IMR-90 (cell line): ENCODE measurements at regions not wholly inside any gene's neighbourhood (a gene's known extent, or its start where the extent isn't known, plus 50 kb on each side); places are given as distances from the start of the nearest gene placed in this dataset.

Source experiments
- ATAC-seq: fragments of 200-7000 bp; cut with Tn5 transposase; 2 replicates; pipeline ENCODE4 v1.9.1; 2020; ENCODE audit warnings: low read depth, mild to moderate bottlenecking, moderate library complexity
- BruUV-seq: library from RNA; stranded (reverse); fragments of 400-500 nt; replicated peaks from 2 replicates; lab custom pipeline; 2021; lab: Mats Ljungman, UMichigan
- CTCF ChIA-PET: fragments of 300-600 bp; formaldehyde crosslinking; extraction: SDS; loops from one replicate; lab custom pipeline; 2021; ENCODE audit warnings: antibody characterized with exemption; lab: Yijun Ruan, JAX
- POLR2A ChIA-PET: fragments of 300-600 bp; sonication (Branson Sonifier 250); formaldehyde crosslinking; loops from one replicate; lab custom pipeline; 2022; ENCODE audit warnings: antibody characterized with exemption; ENCODE audit not compliant: unreplicated experiment; lab: Charles Lee
- DNase-seq: peaks from one replicate; pipeline ENCODE4 v3.0.0; 2013
- H2AFZ ChIP-seq: replicated peaks from 2 replicates; pipeline ENCODE3; 2013; ENCODE audit warnings: low read length, mild to moderate bottlenecking; ENCODE audit not compliant: poor library complexity
- H2AK5ac ChIP-seq: 2 replicates; pipeline ENCODE4 v1.6.1; 2013; ENCODE audit warnings: low read depth, low read length, inconsistent platforms
- H2AK9ac ChIP-seq: replicated peaks from 2 replicates; pipeline ENCODE3; 2013; ENCODE audit warnings: mild to moderate bottlenecking, low read depth, low read length, moderate library complexity; ENCODE audit not compliant: poor library complexity
- H2BK120ac ChIP-seq: 2 replicates; pipeline ENCODE4 v1.6.1; 2013; ENCODE audit warnings: low read depth, low read length, inconsistent platforms
- H2BK15ac ChIP-seq: 3 replicates; pipeline ENCODE4 v1.6.1; 2013; ENCODE audit warnings: low read depth, low read length, inconsistent platforms
- H2BK20ac ChIP-seq: 2 replicates; pipeline ENCODE4 v1.6.1; 2013; ENCODE audit warnings: low read depth, mild to moderate bottlenecking, inconsistent platforms, low read length, moderate library complexity
- H2BK5ac ChIP-seq: 2 replicates; pipeline ENCODE4 v1.6.1; 2013; ENCODE audit warnings: mild to moderate bottlenecking, low read depth, low read length, inconsistent platforms; ENCODE audit not compliant: poor library complexity, severe bottlenecking
- H3K14ac ChIP-seq: replicated peaks from 2 replicates; pipeline ENCODE4 v1.6.1; 2013; ENCODE audit warnings: low read depth, low read length, inconsistent platforms
- H3K18ac ChIP-seq: 2 replicates; pipeline ENCODE4 v1.6.1; 2013; ENCODE audit warnings: low read depth, low read length, control low read depth
- H3K23ac ChIP-seq: 2 replicates; pipeline ENCODE4 v1.6.1; 2013; ENCODE audit warnings: low read depth, low read length, inconsistent platforms
- H3K27ac ChIP-seq: 2 replicates; pipeline ENCODE4 v1.5.1; 2013; ENCODE audit warnings: mild to moderate bottlenecking, control low read depth, low read length; ENCODE audit not compliant: insufficient read depth
- H3K27me3 ChIP-seq: 2 replicates; pipeline ENCODE4 v1.6.1; 2013; ENCODE audit warnings: low read length; ENCODE audit not compliant: control insufficient read depth, insufficient read depth
- H3K36me3 ChIP-seq: 2 replicates; pipeline ENCODE4 v1.6.1; 2013; ENCODE audit warnings: low read length, mixed read lengths; ENCODE audit not compliant: control insufficient read depth, insufficient read depth
- H3K4ac ChIP-seq: 2 replicates; pipeline ENCODE4 v1.6.1; 2013; ENCODE audit warnings: low read depth, low read length, inconsistent platforms
- H3K4me1 ChIP-seq: 2 replicates; pipeline ENCODE4 v1.6.1; 2013; ENCODE audit warnings: low read length, mixed read lengths; ENCODE audit not compliant: control insufficient read depth, insufficient read depth
- H3K4me2 ChIP-seq: 2 replicates; pipeline ENCODE4 v1.6.1; 2013; ENCODE audit warnings: low read depth, mild to moderate bottlenecking, control low read depth, low read length, moderate library complexity
- H3K4me3 ChIP-seq: 2 replicates; pipeline ENCODE4 v1.5.1; 2013; ENCODE audit warnings: low read depth, mild to moderate bottlenecking, control low read depth, low read length, moderate library complexity; ENCODE audit not compliant: insufficient read depth
- H3K56ac ChIP-seq: 2 replicates; pipeline ENCODE4 v1.6.1; 2013; ENCODE audit warnings: low read length, inconsistent platforms; ENCODE audit not compliant: insufficient read depth; ENCODE audit errors: extremely low read depth
- H3K79me1 ChIP-seq, 2 experiments: 2 replicates each; pipeline ENCODE4 v1.6.1; 2013; ENCODE audit warnings: low read length in 2 of 2, inconsistent platforms in 1 of 2, low read depth in 1 of 2
- H3K9ac ChIP-seq: 2 replicates; pipeline ENCODE4 v1.6.1; 2013; ENCODE audit warnings: low read depth, low read length, control low read depth
- H3K9me1 ChIP-seq: 2 replicates; pipeline ENCODE4 v1.6.1; 2013; ENCODE audit warnings: low read length, inconsistent platforms; ENCODE audit not compliant: insufficient read depth
- H3K9me3 ChIP-seq: 2 replicates; pipeline ENCODE4 v1.6.1; 2013; ENCODE audit warnings: low read length; ENCODE audit not compliant: control insufficient read depth, insufficient read depth
- H4K20me1 ChIP-seq: 2 replicates; pipeline ENCODE4 v1.6.1; 2013; ENCODE audit warnings: low read length, inconsistent platforms; ENCODE audit not compliant: insufficient read depth
- H4K5ac ChIP-seq: 2 replicates; pipeline ENCODE4 v1.6.1; 2013; ENCODE audit warnings: mild to moderate bottlenecking, low read depth, low read length, control low read depth
- H4K8ac ChIP-seq, 2 experiments: 2 replicates each; pipeline ENCODE4 v1.6.1; 2013; ENCODE audit warnings: low read depth in 2 of 2, low read length in 2 of 2, control low read depth in 1 of 2, inconsistent platforms in 1 of 2
- H4K91ac ChIP-seq: 2 replicates; pipeline ENCODE4 v1.6.1; 2013; ENCODE audit warnings: low read depth, low read length, inconsistent platforms; ENCODE audit not compliant: insufficient read depth
- BHLHE40 ChIP-seq: fragments of 150-350 bp; IDR thresholded peaks from 2 replicates; pipeline ENCODE4 v1.6.1; 2016; ENCODE audit warnings: mild to moderate bottlenecking, low read depth, low read length
- CEBPB ChIP-seq: IDR thresholded peaks from 2 replicates; pipeline ENCODE4 v1.6.1; 2012; ENCODE audit warnings: low read depth, low read length, improper control_type of control experiment
- CHD1 ChIP-seq: IDR thresholded peaks from 2 replicates; pipeline ENCODE4 v1.6.1; 2012; ENCODE audit warnings: low read depth, low read length, improper control_type of control experiment
- FOS ChIP-seq: fragments of 150-350 bp; IDR thresholded peaks from 2 replicates; pipeline ENCODE4 v1.6.1; 2016; ENCODE audit warnings: low read depth, low read length
- MAFK ChIP-seq: IDR thresholded peaks from 2 replicates; pipeline ENCODE4 v1.6.1; 2012; ENCODE audit warnings: low read depth, low read length, improper control_type of control experiment
- RAD21 ChIP-seq: IDR thresholded peaks from 2 replicates; pipeline ENCODE4 v1.6.1; 2012; ENCODE audit warnings: low read length, improper control_type of control experiment
- RFX5 ChIP-seq: IDR thresholded peaks from 2 replicates; pipeline ENCODE4 v1.8.0; 2012; ENCODE audit warnings: low read depth, mild to moderate bottlenecking, low read length, moderate library complexity
- SMC3 ChIP-seq: fragments of 150-350 bp; IDR thresholded peaks from 2 replicates; pipeline ENCODE4 v1.6.1; 2016; ENCODE audit warnings: low read depth, mild to moderate bottlenecking, antibody characterized with exemption, low read length, moderate library complexity
- WGBS, 2 experiments: methylation state at CpG; one replicate each; pipeline versions ENCODE4 v1.1.5 to v1.1.7; 2013; ENCODE audit warnings: missing lambda C conversion rate in 2 of 2; ENCODE audit not compliant: insufficient read length in 1 of 2; ENCODE audit errors: extremely low coverage in 2 of 2; 5-methylcytosine and 5-hydroxymethylcytosine counted together
- dilution Hi-C: fragments of 300-500 bp; cut with HindIII; formaldehyde crosslinking; loops from one replicate; pipeline ENCODE4 v1.14.3; 2018; ENCODE audit warnings: low sequenced_read_pairs; ENCODE audit not compliant: unreplicated experiment
- in situ Hi-C: fragments of 300-500 bp; cut with MboI; formaldehyde crosslinking; loops from 3 replicates; pipeline ENCODE4 v1.14.3; 2019; ENCODE audit warnings: low sequenced_read_pairs, inconsistent platforms, mixed read lengths
- intact Hi-C: fragments of 100-400 bp; cut with micrococcal nuclease; formaldehyde crosslinking; loops from 2 replicates; pipeline ENCODE4 v1.10.0; 2022
- TF ChIP-seq, protein P1 (sequence below): fragments of 150-350 bp; IDR thresholded peaks from 2 replicates; pipeline ENCODE4 v1.6.1; 2017; ENCODE audit warnings: mild to moderate bottlenecking, antibody characterized with exemption, low read length, low read depth

DNA sequence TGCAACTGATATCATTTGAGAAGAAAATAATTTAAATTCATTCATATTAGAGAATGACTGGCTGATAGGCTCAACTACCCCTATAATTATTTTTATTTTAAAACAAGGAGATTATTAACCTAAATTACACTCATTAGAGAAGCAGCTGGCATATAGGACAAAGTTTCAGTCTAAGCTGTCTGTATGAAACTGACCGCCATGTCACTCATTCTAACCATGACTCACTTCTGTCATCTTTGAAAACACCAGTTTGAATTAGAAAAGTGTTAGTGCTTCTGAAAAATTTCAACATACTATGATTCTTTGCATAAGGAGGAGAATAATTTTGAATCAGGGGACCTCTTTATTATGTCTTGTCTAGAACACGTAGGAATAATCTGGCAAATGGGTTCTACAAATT lies 1058.5 kb downstream of the ROBO2 start:
- no peaks in the 10 kb centered on the region for H3K9me1 ChIP-seq
- H4K20me1 ChIP-seq: no peaks in the 10 kb centered on the region
- H2AFZ ChIP-seq: no peak overlapping the region
- no peak overlapping the region for H3K27ac ChIP-seq
- no peak overlapping the region for H4K91ac ChIP-seq
- H3K23ac ChIP-seq: no peak overlapping the region
- no TSS peak for BruUV-seq
- H4K8ac ChIP-seq: no peak overlapping the region
- no peak overlapping the region for H3K56ac ChIP-seq
- no peak overlapping the region for H2BK15ac ChIP-seq
- H2BK5ac ChIP-seq: no peak overlapping the region
- H2BK120ac ChIP-seq: no peak overlapping the region
- dilution Hi-C loops: no loop called here
- H3K4me3 ChIP-seq: no peak overlapping the region
- no peaks in the 10 kb centered on the region for H3K79me1 ChIP-seq
- peaks cover 4% of the 10 kb centered on the region; the same call in 1 of the 2 replicates for H3K4me1 ChIP-seq
- no CpG with 5 or more reads among the region's 2 CpGs for whole genome bisulfite sequencing, 2 experiments
- no peak overlapping the region for H2BK20ac ChIP-seq
- H3K4me2 ChIP-seq: no peak overlapping the region
- CTCF ChIA-PET: no interaction called here
- H3K9ac ChIP-seq: no peak overlapping the region
- no peak overlapping the region for H4K5ac ChIP-seq
- DNase-seq: no peak
- POLR2A ChIA-PET: no interaction called here
- no peaks in the 10 kb centered on the region for H3K27me3 ChIP-seq
- H3K18ac ChIP-seq: no peak overlapping the region
- no peak overlapping the region for H2AK9ac ChIP-seq
- H2AK5ac ChIP-seq: no peak overlapping the region
- no peak for ATAC-seq
- no peaks in the 10 kb centered on the region for H3K9me3 ChIP-seq
- no peaks in the 10 kb centered on the region for H3K36me3 ChIP-seq
- in situ Hi-C loops: no loop called here
- TF ChIP-seq RAD21 (no peak), CEBPB (no peak), MAFK (no peak), RFX5 (no peak), FOS (no peak), SMC3 (no peak), BHLHE40 (no peak), CHD1 (no peak)
- TF ChIP-seq, protein P1, sequence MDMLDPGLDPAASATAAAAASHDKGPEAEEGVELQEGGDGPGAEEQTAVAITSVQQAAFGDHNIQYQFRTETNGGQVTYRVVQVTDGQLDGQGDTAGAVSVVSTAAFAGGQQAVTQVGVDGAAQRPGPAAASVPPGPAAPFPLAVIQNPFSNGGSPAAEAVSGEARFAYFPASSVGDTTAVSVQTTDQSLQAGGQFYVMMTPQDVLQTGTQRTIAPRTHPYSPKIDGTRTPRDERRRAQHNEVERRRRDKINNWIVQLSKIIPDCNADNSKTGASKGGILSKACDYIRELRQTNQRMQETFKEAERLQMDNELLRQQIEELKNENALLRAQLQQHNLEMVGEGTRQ: no peak
- H3K4ac ChIP-seq: no peak overlapping the region
- intact Hi-C loops: no loop called here
- H3K14ac ChIP-seq: no peak overlapping the region
